Keratinocyte (primary cell): ENCODE measurements at regions not wholly inside any gene's neighbourhood (a gene's known extent, or its start where the extent isn't known, plus 50 kb on each side); places are given as distances from the start of the nearest gene placed in this dataset.

Source experiments
- DNase-seq: peaks from one replicate; pipeline ENCODE4 v3.0.0-alpha.2; 2011; ENCODE audit warnings: low read depth, missing footprints, low spot score
- FAIRE-seq: peaks from 2 replicates; lab custom pipeline; 2011; peaks lifted over from hg19 to GRCh38; lab: Jason Lieb, UNC
- H2AFZ ChIP-seq: 2 replicates; pipeline ENCODE4 v1.6.0; 2012; ENCODE audit warnings: low read length, control low read depth, inconsistent platforms; ENCODE audit not compliant: control insufficient read depth
- H3K27ac ChIP-seq: 2 replicates; pipeline ENCODE4 v1.5.1; 2011; ENCODE audit warnings: low read length; ENCODE audit not compliant: control insufficient read depth, insufficient read depth
- H3K27me3 ChIP-seq: 3 replicates; pipeline ENCODE4 v1.6.0; 2011; ENCODE audit warnings: low read length; ENCODE audit not compliant: control insufficient read depth, insufficient read depth; ENCODE audit errors: extremely low read depth
- H3K36me3 ChIP-seq, 2 experiments: 2 replicates in 1 of 2; 3 replicates in 1 of 2; pipeline ENCODE4 v1.5.1; 2011; ENCODE audit warnings: low read length in 2 of 2, mild to moderate bottlenecking in 1 of 2; ENCODE audit not compliant: control insufficient read depth in 2 of 2, insufficient read depth in 2 of 2; ENCODE audit errors: extremely low read depth in 1 of 2
- H3K4me1 ChIP-seq: 3 replicates; pipeline ENCODE4 v1.5.1; 2011; ENCODE audit warnings: low read length; ENCODE audit not compliant: control insufficient read depth, insufficient read depth; ENCODE audit errors: extremely low read depth
- H3K4me2 ChIP-seq: 3 replicates; pipeline ENCODE4 v1.6.0; 2011; ENCODE audit warnings: low read depth, low read length; ENCODE audit not compliant: control insufficient read depth, insufficient read depth; ENCODE audit errors: extremely low read depth
- H3K4me3 ChIP-seq, 3 experiments: fragments of 200-600 bp in 1 of 3; sonication (generic) in 1 of 3; 2 replicates in 2 of 3; 3 replicates in 1 of 3; pipeline ENCODE4 v1.5.1; 2011 to 2016; ENCODE audit warnings: low read length in 3 of 3, mild to moderate bottlenecking in 3 of 3, control low read depth in 2 of 3, inconsistent platforms in 1 of 3, low read depth in 1 of 3, mixed read lengths in 1 of 3, mixed run types in 1 of 3, moderate library complexity in 1 of 3; ENCODE audit not compliant: control insufficient read depth in 2 of 3, insufficient read depth in 2 of 3; ENCODE audit errors: extremely low read depth in 1 of 3
- H3K79me2 ChIP-seq: 2 replicates; pipeline ENCODE4 v1.6.0; 2012; ENCODE audit warnings: low read length; ENCODE audit not compliant: control insufficient read depth, insufficient read depth
- H3K9ac ChIP-seq: 3 replicates; pipeline ENCODE4 v1.6.0; 2011; ENCODE audit warnings: low read length; ENCODE audit not compliant: control insufficient read depth, insufficient read depth; ENCODE audit errors: extremely low read depth
- H3K9me1 ChIP-seq: 3 replicates; pipeline ENCODE4 v1.6.0; 2011; ENCODE audit warnings: low read length; ENCODE audit not compliant: control insufficient read depth, insufficient read depth; ENCODE audit errors: extremely low read depth
- H3K9me3 ChIP-seq: 2 replicates; pipeline ENCODE4 v1.5.1; 2012; ENCODE audit warnings: low read depth, low read length; ENCODE audit not compliant: control insufficient read depth
- H4K20me1 ChIP-seq: 3 replicates; pipeline ENCODE4 v1.6.0; 2011; ENCODE audit warnings: low read length; ENCODE audit not compliant: control insufficient read depth, insufficient read depth; ENCODE audit errors: extremely low read depth
- CTCF ChIP-seq, 3 experiments: IDR thresholded peaks in 1 of 3; conservative IDR thresholded peaks in 1 of 3; optimal IDR thresholded peaks in 1 of 3; 2 replicates in 2 of 3; 3 replicates in 1 of 3; pipeline versions ENCODE3 to v1.5.1; 2011; ENCODE audit warnings: low read length in 3 of 3, mild to moderate bottlenecking in 3 of 3, moderate library complexity in 2 of 3, control low read depth in 1 of 3, inconsistent platforms in 1 of 3; ENCODE audit not compliant: insufficient read depth in 2 of 3; ENCODE audit errors: extremely low read depth in 1 of 3
- EZH2 ChIP-seq: IDR thresholded peaks from one replicate; pipeline ENCODE4 v1.6.1; 2012; ENCODE audit warnings: inconsistent platforms, mild to moderate bottlenecking, low read length, moderate library complexity
- dilution Hi-C: fragments of 300-500 bp; cut with MboI; formaldehyde crosslinking; loops from one replicate; pipeline ENCODE4 v1.7.0; 2020; ENCODE audit warnings: low sequenced_read_pairs; ENCODE audit not compliant: extremely low pct_ligation_motif_present

DNA sequence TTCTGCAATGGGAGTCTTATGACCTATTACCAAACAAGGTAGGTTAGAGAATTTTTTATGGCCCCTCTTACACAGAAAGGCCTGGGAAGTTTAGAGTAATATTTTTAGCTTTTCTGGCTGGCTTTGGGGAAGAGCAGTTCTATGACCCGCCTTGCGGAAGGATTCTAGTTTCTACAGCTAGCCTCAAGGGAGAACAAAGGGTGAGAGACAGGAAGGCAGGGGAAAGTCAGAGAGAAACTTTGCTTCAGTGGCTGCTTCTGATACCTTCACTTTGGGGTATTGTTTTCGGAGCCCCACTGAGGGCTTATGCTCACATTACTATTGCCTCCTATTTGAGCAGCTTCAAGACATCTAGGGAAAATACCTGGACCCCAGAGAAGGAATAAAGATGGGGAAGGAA is 80.7 kb upstream of the NUDT4 start:
- no peak overlapping the region for H2AFZ ChIP-seq
- H3K4me3 ChIP-seq = no peak overlapping the region
- FAIRE-seq = no peak
- DNase-seq = no peak
- no peak overlapping the region for H3K27ac ChIP-seq
- H3K4me1 ChIP-seq = no peaks in the 10 kb centered on the region
- H3K36me3 ChIP-seq = no peaks in the 10 kb centered on the region
- TF ChIP-seq EZH2 (no peak), CTCF (optimal IDR thresholded peaks at IDR 0.05 in 1 of 3, IDR thresholded peaks at IDR 0.05 in 1 of 3, conservative IDR thresholded peaks at IDR 0.05 in 1 of 3; ENCODE audit: extremely low read depth in 1 of 3, insufficient read depth in 2 of 3, low read length in 3 of 3) (no peak)
- no peaks in the 10 kb centered on the region for H3K27me3 ChIP-seq
- H4K20me1 ChIP-seq = no peaks in the 10 kb centered on the region
- dilution Hi-C loops = no loop called here
- H3K4me2 ChIP-seq = no peak overlapping the region
- H3K79me2 ChIP-seq = no peaks in the 10 kb centered on the region
- no peaks in the 10 kb centered on the region for H3K9me3 ChIP-seq
- H3K9me1 ChIP-seq = no peaks in the 10 kb centered on the region
- H3K9ac ChIP-seq = no peak overlapping the region

DNA sequence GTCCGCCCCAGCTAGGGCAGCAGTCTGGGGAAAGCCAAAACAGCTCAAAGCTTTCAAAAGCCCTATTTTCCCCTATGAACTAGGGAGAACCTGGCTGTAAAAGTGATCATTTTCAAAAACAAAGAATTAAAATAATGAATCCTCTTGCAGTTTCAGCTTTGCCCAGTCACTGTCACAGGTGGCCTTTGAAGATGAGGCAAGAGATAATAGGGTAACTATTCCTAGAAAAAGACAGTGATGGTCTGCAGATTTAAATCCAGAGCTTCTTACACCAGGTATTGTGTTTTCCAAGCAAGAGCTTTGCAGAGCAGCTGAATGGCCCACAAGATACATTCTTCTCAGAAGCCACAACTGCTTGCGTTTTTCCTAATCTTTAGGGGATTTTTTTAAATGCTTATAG is 80.2 kb upstream of the NUDT4 start:
- Histone ChIP-seq H3K79me2 (no peaks in the 10 kb centered on the region), H3K4me3 (no peak overlapping the region), H4K20me1 (no peaks in the 10 kb centered on the region), H3K9ac (no peak overlapping the region), H2AFZ (no peak overlapping the region), H3K4me1 (no peaks in the 10 kb centered on the region), H3K9me3 (no peaks in the 10 kb centered on the region), H3K27ac (no peak overlapping the region), H3K36me3 (no peaks in the 10 kb centered on the region), H3K4me2 (no peak overlapping the region), H3K27me3 (no peaks in the 10 kb centered on the region), H3K9me1 (no peaks in the 10 kb centered on the region)
- dilution Hi-C loops = no loop called here
- DNase-seq = no peak
- FAIRE-seq = no peak
- TF ChIP-seq CTCF (optimal IDR thresholded peaks at IDR 0.05 in 1 of 3, IDR thresholded peaks at IDR 0.05 in 1 of 3, conservative IDR thresholded peaks at IDR 0.05 in 1 of 3; ENCODE audit: extremely low read depth in 1 of 3, insufficient read depth in 2 of 3, low read length in 3 of 3) (no peak), EZH2 (no peak)
